WTC11 (cell line): ENCODE measurements at regions not wholly inside any gene's neighbourhood (a gene's known extent, or its start where the extent isn't known, plus 50 kb on each side); places are given as distances from the start of the nearest gene placed in this dataset.

ENCODE experiments used
- ESRRA ChIP-seq: sonication (generic); formaldehyde crosslinking; IDR thresholded peaks from 2 replicates; pipeline ENCODE4 v1.8.1; 2022; ENCODE audit warnings: mild to moderate bottlenecking, missing genetic modification reagents, borderline replicate concordance
- MXD4 ChIP-seq: fragments of 250-450 bp; sonication (Bioruptor Pico); IDR thresholded peaks from 2 replicates; pipeline ENCODE4 v1.8.0; 2021; ENCODE audit warnings: mild to moderate bottlenecking, moderate library complexity, borderline replicate concordance
- ZNF317 ChIP-seq: sonication (generic); formaldehyde crosslinking; IDR thresholded peaks from 2 replicates; pipeline ENCODE4 v1.8.1; 2023; ENCODE audit warnings: low read depth, mild to moderate bottlenecking, moderate library complexity, missing genetic modification reagents, borderline replicate concordance
- TF ChIP-seq, protein P1 (sequence below): fragments of 200-600 bp; IDR thresholded peaks from 2 replicates; pipeline ENCODE4 v1.8.0; 2022; ENCODE audit warnings: antibody characterized with exemption
- TF ChIP-seq, protein P2 (sequence below): sonication (generic); formaldehyde crosslinking; IDR thresholded peaks from 2 replicates; pipeline ENCODE4 v1.8.1; 2022; ENCODE audit warnings: low read depth, mild to moderate bottlenecking, moderate library complexity, missing genetic modification reagents, borderline replicate concordance
- TF ChIP-seq, protein P3 (sequence below): sonication (generic); formaldehyde crosslinking; IDR thresholded peaks from 2 replicates; pipeline ENCODE4 v1.8.0; 2022; ENCODE audit warnings: mild to moderate bottlenecking, missing genetic modification reagents

DNA sequence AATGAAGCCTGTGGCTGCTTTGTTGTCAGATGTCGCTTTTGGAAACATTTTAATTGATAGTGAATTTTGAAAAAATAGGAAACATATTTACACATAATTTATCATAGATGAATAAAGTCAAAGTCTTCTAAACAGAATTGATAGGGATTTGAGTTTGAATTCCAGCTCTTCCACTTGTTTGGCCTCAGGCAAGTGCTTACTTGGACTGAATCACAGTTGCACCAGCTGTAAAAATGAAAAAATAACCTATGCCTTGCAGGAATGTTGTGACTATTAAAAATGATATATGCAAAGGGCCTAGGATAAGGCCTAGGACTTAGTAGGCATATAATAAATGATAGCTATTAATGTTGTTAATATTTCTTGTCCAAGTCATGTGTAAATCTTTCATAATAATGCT is 618.5 kb upstream of the MMS22L start:
- TF ChIP-seq ZNF317 (CRISPR knock-in tag) (no peak), MXD4 (CRISPR knock-in tag) (no peak), ESRRA (CRISPR knock-in tag) (no peak)
- TF ChIP-seq, protein P1, sequence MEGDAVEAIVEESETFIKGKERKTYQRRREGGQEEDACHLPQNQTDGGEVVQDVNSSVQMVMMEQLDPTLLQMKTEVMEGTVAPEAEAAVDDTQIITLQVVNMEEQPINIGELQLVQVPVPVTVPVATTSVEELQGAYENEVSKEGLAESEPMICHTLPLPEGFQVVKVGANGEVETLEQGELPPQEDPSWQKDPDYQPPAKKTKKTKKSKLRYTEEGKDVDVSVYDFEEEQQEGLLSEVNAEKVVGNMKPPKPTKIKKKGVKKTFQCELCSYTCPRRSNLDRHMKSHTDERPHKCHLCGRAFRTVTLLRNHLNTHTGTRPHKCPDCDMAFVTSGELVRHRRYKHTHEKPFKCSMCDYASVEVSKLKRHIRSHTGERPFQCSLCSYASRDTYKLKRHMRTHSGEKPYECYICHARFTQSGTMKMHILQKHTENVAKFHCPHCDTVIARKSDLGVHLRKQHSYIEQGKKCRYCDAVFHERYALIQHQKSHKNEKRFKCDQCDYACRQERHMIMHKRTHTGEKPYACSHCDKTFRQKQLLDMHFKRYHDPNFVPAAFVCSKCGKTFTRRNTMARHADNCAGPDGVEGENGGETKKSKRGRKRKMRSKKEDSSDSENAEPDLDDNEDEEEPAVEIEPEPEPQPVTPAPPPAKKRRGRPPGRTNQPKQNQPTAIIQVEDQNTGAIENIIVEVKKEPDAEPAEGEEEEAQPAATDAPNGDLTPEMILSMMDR = no peak
- TF ChIP-seq, protein P2, sequence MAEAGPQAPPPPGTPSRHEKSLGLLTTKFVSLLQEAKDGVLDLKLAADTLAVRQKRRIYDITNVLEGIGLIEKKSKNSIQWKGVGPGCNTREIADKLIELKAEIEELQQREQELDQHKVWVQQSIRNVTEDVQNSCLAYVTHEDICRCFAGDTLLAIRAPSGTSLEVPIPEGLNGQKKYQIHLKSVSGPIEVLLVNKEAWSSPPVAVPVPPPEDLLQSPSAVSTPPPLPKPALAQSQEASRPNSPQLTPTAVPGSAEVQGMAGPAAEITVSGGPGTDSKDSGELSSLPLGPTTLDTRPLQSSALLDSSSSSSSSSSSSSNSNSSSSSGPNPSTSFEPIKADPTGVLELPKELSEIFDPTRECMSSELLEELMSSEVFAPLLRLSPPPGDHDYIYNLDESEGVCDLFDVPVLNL = no peak
- TF ChIP-seq, protein P3, sequence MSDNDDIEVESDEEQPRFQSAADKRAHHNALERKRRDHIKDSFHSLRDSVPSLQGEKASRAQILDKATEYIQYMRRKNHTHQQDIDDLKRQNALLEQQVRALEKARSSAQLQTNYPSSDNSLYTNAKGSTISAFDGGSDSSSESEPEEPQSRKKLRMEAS (CRISPR knock-in tag) = no peak
